Colonic mucosa (tissue), 4 donors: ENCODE measurements at regions not wholly inside any gene's neighbourhood (a gene's known extent, or its start where the extent isn't known, plus 50 kb on each side); places are given as distances from the start of the nearest gene placed in this dataset.
A peak's percentile ranks its signal among the peaks of the same experiment; 100 is the strongest.

Source experiments
- DNase-seq: peaks from one replicate; pipeline ENCODE4 v3.0.0-alpha.2; 2020
- H3K27ac ChIP-seq: fragments of 200-600 bp; one replicate; pipeline ENCODE4 v1.8.0; 2021
- H3K27me3 ChIP-seq: fragments of 200-600 bp; one replicate; pipeline ENCODE4 v1.8.0; 2021
- H3K36me3 ChIP-seq: fragments of 200-600 bp; one replicate; pipeline ENCODE4 v1.8.0; 2021
- H3K4me1 ChIP-seq: fragments of 200-600 bp; one replicate; pipeline ENCODE4 v1.8.0; 2021; ENCODE audit warnings: mild to moderate bottlenecking
- H3K4me3 ChIP-seq: fragments of 200-600 bp; one replicate; pipeline ENCODE4 v1.8.0; 2021
- H3K9ac ChIP-seq, 2 donors: one replicate each; pipeline ENCODE4 v1.7.0; 2013; ENCODE audit warnings: control low read depth in 2 of 2, low read depth in 2 of 2, low read length in 2 of 2
- H3K9me3 ChIP-seq: fragments of 200-600 bp; one replicate; pipeline ENCODE4 v1.8.0; 2021
- intact Hi-C: fragments of 100-400 bp; cut with DNase I; formaldehyde crosslinking; loops from one replicate; pipeline ENCODE4 v1.14.1; 2022
- TF ChIP-seq, protein P1 (sequence below): fragments of 200-600 bp; IDR thresholded peaks from one replicate; pipeline ENCODE4 v1.8.0; 2022; ENCODE audit warnings: antibody characterized with exemption, mild to moderate bottlenecking
- donor health status: healthy.
- donor health status: DM: no; HTN: no; CAD: no.
- donor health status: DM: no; HTN: no; CAD: no.

DNA sequence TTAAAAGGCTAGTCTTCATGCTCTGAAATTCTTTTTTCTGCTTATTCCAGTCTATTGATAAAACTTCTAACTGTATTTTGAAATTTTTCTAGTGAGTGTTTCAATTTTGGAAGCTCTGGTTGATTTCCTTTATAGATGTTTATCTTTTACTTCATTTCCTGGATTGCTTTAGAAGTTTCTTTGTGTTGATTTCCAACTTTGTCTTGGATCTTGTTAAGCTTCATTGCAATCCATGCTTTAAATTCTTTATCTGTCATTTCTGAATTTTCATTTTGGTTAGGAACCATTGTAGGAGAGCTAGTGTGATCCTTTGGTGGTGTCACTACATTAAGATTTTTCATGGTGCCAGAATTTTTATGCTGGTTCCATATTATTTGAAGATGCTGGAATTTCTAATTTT lies 105.2 kb upstream of the DCBLD2 start:
- Histone ChIP-seq H3K9ac (no peak overlapping the region), H3K9me3 (no peaks in the 10 kb centered on the region), H3K27me3 (no peaks in the 10 kb centered on the region), H3K27ac (no peak overlapping the region), H3K4me3 (no peak overlapping the region), H3K36me3 (no peaks in the 10 kb centered on the region), H3K4me1 (no peaks in the 10 kb centered on the region)
- TF ChIP-seq, protein P1, sequence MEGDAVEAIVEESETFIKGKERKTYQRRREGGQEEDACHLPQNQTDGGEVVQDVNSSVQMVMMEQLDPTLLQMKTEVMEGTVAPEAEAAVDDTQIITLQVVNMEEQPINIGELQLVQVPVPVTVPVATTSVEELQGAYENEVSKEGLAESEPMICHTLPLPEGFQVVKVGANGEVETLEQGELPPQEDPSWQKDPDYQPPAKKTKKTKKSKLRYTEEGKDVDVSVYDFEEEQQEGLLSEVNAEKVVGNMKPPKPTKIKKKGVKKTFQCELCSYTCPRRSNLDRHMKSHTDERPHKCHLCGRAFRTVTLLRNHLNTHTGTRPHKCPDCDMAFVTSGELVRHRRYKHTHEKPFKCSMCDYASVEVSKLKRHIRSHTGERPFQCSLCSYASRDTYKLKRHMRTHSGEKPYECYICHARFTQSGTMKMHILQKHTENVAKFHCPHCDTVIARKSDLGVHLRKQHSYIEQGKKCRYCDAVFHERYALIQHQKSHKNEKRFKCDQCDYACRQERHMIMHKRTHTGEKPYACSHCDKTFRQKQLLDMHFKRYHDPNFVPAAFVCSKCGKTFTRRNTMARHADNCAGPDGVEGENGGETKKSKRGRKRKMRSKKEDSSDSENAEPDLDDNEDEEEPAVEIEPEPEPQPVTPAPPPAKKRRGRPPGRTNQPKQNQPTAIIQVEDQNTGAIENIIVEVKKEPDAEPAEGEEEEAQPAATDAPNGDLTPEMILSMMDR = no peak
- intact Hi-C loops = no loop called here
- DNase-seq = no peak

DNA sequence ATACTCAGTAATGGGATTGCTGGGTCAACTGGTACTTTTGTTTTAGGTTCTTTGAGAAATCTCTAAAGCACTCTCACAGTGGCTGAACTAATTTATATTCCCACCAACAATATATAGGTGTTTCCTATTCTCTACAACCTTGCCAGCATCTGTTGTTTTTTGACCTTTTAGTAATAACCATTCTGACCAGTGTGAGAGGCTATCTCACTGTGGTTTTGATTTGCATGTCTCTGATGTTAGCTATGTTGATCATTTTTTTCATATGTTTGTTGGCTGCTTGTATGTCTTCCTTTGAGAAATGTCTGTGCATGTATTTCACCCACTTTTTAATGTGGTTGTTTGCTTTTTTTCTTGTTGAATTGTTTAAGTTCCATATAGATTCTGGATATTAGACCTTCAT lies 98.2 kb upstream of the DCBLD2 start:
- H3K4me3 ChIP-seq = no peak overlapping the region
- TF ChIP-seq, protein P1 = no peak
- H3K9ac ChIP-seq = no peak overlapping the region
- no peaks in the 10 kb centered on the region for H3K4me1 ChIP-seq
- DNase-seq = no peak
- H3K27me3 ChIP-seq = no peaks in the 10 kb centered on the region
- intact Hi-C loops = no loop called here
- no peaks in the 10 kb centered on the region for H3K36me3 ChIP-seq
- H3K27ac ChIP-seq = no peak overlapping the region
- H3K9me3 ChIP-seq = no peaks in the 10 kb centered on the region

DNA sequence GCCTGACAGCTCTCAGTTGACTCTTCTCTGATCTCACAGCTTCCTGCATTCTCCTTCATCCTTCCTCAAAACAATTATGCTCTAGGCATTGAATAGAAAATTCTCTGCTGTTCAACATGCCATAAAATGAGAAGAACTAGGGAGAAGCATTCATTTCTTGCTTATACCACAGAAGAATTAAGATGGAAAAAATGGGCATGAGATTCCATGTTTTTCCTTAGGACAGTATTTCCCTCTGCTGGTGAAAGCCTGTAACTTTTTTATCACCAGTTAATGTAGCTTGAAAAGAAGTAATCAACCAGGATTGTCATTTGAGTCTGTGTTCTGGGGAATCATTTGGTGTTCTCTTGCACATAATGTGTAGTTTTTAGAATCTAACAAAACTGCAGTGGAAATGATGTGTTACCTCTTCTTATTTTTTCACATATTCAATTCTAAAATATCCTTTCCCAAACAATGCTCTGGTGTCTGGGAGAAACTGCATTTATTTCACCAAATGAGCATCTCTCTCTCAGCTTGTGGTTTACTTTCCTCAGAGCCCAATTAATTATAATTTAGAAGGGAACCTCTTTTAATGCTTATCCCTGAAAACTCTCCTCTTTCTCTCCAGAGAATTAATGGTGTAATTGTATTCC lies 92.8 kb upstream of the DCBLD2 start:
- intact Hi-C loops = loop anchor here (5.0 kb wide), 1 partner anchor 397 kb away; no protein-coding TSS in a partner anchor
- DNase-seq = no peak
- H3K36me3 ChIP-seq = no peaks in the 10 kb centered on the region
- TF ChIP-seq, protein P1 = peak; percentile 38
- H3K9me3 ChIP-seq = no peaks in the 10 kb centered on the region
- H3K27me3 ChIP-seq = no peaks in the 10 kb centered on the region
- H3K27ac ChIP-seq = no peak overlapping the region
- H3K4me1 ChIP-seq = no peaks in the 10 kb centered on the region
- no peak overlapping the region for H3K4me3 ChIP-seq
- H3K9ac ChIP-seq = no peak overlapping the region

- DNase-seq = no peak
- H3K27me3 ChIP-seq = no peaks in the 10 kb centered on the region
- TF ChIP-seq, protein P1 = no peak
- H3K4me3 ChIP-seq = no peak overlapping the region
- H3K27ac ChIP-seq = no peak overlapping the region
- H3K36me3 ChIP-seq = no peaks in the 10 kb centered on the region
- H3K4me1 ChIP-seq = no peaks in the 10 kb centered on the region
- intact Hi-C loops = loop anchor here (5.0 kb wide), 1 partner anchor 394 kb away; no protein-coding TSS in a partner anchor
- H3K9ac ChIP-seq = no peak overlapping the region
- H3K9me3 ChIP-seq = no peaks in the 10 kb centered on the region
Observed at GRCh38 chr3:98991393-98991792, 89.9 kb upstream of the DCBLD2 start.

DNA sequence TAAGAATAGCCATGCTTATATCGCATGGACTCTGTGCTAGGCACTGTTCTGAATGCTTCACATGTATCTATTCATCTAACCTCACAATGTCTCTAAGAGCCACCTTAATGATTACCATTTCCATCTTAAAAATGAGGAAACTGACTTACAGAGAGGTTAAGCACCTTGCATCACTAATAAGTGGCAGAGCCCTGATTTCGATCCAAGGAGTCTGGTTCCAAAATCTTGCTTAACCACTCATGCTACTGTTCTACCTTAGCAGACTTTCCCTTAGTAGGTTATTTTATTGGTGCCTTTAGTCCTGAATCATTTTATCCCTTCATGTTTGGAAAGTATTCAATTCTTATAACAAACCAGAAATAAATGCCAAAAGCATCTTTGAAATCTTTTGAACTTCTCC lies 89.2 kb upstream of the DCBLD2 start:
- Histone ChIP-seq H3K9me3 (no peaks in the 10 kb centered on the region), H3K27ac (no peak overlapping the region), H3K4me3 (no peak overlapping the region), H3K36me3 (no peaks in the 10 kb centered on the region), H3K4me1 (no peaks in the 10 kb centered on the region), H3K27me3 (no peaks in the 10 kb centered on the region), H3K9ac (no peak overlapping the region)
- TF ChIP-seq, protein P1 = no peak
- DNase-seq = no peak
- intact Hi-C loops = loop anchor here (5.0 kb wide), 1 partner anchor 393 kb away; no protein-coding TSS in a partner anchor
